B cell (primary cell): ENCODE measurements at regions not wholly inside any gene's neighbourhood (a gene's known extent, or its start where the extent isn't known, plus 50 kb on each side); places are given as distances from the start of the nearest gene placed in this dataset.

Source experiments
- ATAC-seq: fragments of 200-7000 bp; cut with Tn5 transposase; one replicate; pipeline ENCODE4 v1.10.0; 2021; ENCODE audit warnings: low read depth, mild to moderate bottlenecking, moderate number of reproducible peaks, moderate library complexity
- CTCF ChIA-PET: fragments of 350-600 bp; sonication (Branson Sonifier 250); formaldehyde crosslinking; loops from one replicate; lab custom pipeline; 2021; ENCODE audit warnings: antibody characterized with exemption, inconsistent platforms; lab: Charles Lee
- POLR2A ChIA-PET: fragments of 350-600 bp; sonication (Branson Sonifier 250); formaldehyde crosslinking; loops from one replicate; lab custom pipeline; 2021; ENCODE audit warnings: antibody characterized with exemption; lab: Charles Lee
- DNase-seq: peaks from one replicate; pipeline ENCODE4 v3.0.0; 2013
- H2AFZ ChIP-seq: 2 replicates; pipeline ENCODE4 v1.6.1; 2012; ENCODE audit warnings: mild to moderate bottlenecking, low read depth, low read length; ENCODE audit not compliant: insufficient read depth, poor library complexity, severe bottlenecking
- H3K27ac ChIP-seq, 2 donors: 1 replicate in 1 of 2; 2 replicates in 1 of 2; pipeline ENCODE4 v1.5.1; 2012 to 2013; ENCODE audit warnings: low read length in 2 of 2, mild to moderate bottlenecking in 2 of 2, moderate library complexity in 1 of 2
- H3K27me3 ChIP-seq, 4 experiments: fragments of 200-600 bp in 1 of 4; sonication (generic) in 1 of 4; replicated peaks in 1 of 4; 1 replicate in 2 of 4; 2 replicates in 2 of 4; pipeline versions ENCODE4 v1.6.1 to v1.7.0; 2013 to 2016; ENCODE audit warnings: low read length in 3 of 4, mild to moderate bottlenecking in 2 of 4, mixed read lengths in 1 of 4, moderate library complexity in 1 of 4; ENCODE audit not compliant: insufficient read depth in 4 of 4, control insufficient read depth in 3 of 4; ENCODE audit errors: control extremely low read depth in 1 of 4
- H3K36me3 ChIP-seq, 2 experiments: replicated peaks in 1 of 2; 1 replicate in 1 of 2; 2 replicates in 1 of 2; pipeline versions ENCODE4 v1.6.1 to v1.7.1; 2013; ENCODE audit warnings: low read length in 1 of 2; ENCODE audit not compliant: insufficient read depth in 2 of 2, control insufficient read depth in 1 of 2; ENCODE audit errors: control extremely low read depth in 1 of 2, extremely low read depth in 1 of 2
- H3K4me1 ChIP-seq, 2 donors: fragments of 200-600 bp in 1 of 2; sonication (generic) in 1 of 2; 1 replicate in 1 of 2; 2 replicates in 1 of 2; pipeline versions ENCODE4 v1.5.1 to v1.6.1; 2013 to 2017; ENCODE audit warnings: low read length in 2 of 2; ENCODE audit not compliant: control insufficient read depth in 2 of 2, insufficient read depth in 2 of 2
- H3K4me2 ChIP-seq: replicated peaks from 2 replicates; pipeline ENCODE3; 2012; ENCODE audit warnings: mild to moderate bottlenecking, low read depth, low read length; ENCODE audit not compliant: poor library complexity, severe bottlenecking
- H3K4me3 ChIP-seq, 5 experiments: fragments of 200-600 bp in 1 of 5; sonication (generic) in 1 of 5; 1 replicate in 3 of 5; 2 replicates in 2 of 5; pipeline versions ENCODE4 v1.5.1 to v1.7.0; 2011 to 2016; ENCODE audit warnings: low read length in 4 of 5, mild to moderate bottlenecking in 4 of 5, low read depth in 2 of 5, control low read depth in 1 of 5, moderate library complexity in 1 of 5; ENCODE audit not compliant: insufficient read depth in 1 of 5; ENCODE audit errors: control extremely low read depth in 1 of 5, extremely low read depth in 1 of 5
- H3K79me2 ChIP-seq: fragments of 200-600 bp; sonication (generic); one replicate; pipeline ENCODE4 v1.6.0; 2016; ENCODE audit warnings: low read length; ENCODE audit not compliant: control insufficient read depth, insufficient read depth
- H3K9ac ChIP-seq: fragments of 200-600 bp; sonication (generic); 2 replicates; pipeline ENCODE4 v1.6.1; 2017; ENCODE audit warnings: mild to moderate bottlenecking, low read length, moderate library complexity
- H3K9me3 ChIP-seq, 3 donors: one replicate each; pipeline versions ENCODE4 v1.6.1 to v1.7.1; 2013; ENCODE audit warnings: low read length in 2 of 3; ENCODE audit not compliant: control insufficient read depth in 2 of 3, insufficient read depth in 1 of 3; ENCODE audit errors: control extremely low read depth in 1 of 3
- H4K20me1 ChIP-seq: 2 replicates; pipeline ENCODE4 v1.6.0; 2012; ENCODE audit warnings: mild to moderate bottlenecking, low read length; ENCODE audit not compliant: insufficient read depth, control insufficient read depth, poor library complexity, severe bottlenecking
- H3K27ac Mint-ChIP-seq: one replicate; pipeline ENCODE4 v1.8.0; 2021; ENCODE audit warnings: mixed read lengths
- H3K27me3 Mint-ChIP-seq: one replicate; pipeline ENCODE4 v1.8.0; 2021; ENCODE audit warnings: mixed read lengths
- H3K4me1 Mint-ChIP-seq: one replicate; pipeline ENCODE4 v1.8.0; 2021; ENCODE audit warnings: mixed read lengths
- H3K4me3 Mint-ChIP-seq: one replicate; pipeline ENCODE4 v1.8.0; 2021; ENCODE audit warnings: mixed read lengths
- H3K9me3 Mint-ChIP-seq: one replicate; pipeline ENCODE4 v1.8.0; 2022; ENCODE audit warnings: mixed read lengths; ENCODE audit not compliant: insufficient read depth
- CTCF ChIP-seq: fragments of 200-600 bp; IDR thresholded peaks from one replicate; pipeline ENCODE4 v1.8.0; 2022; ENCODE audit warnings: antibody characterized with exemption, mild to moderate bottlenecking
- EZH2 ChIP-seq: IDR thresholded peaks from 2 replicates; pipeline ENCODE4 v1.6.1; 2012; ENCODE audit warnings: borderline replicate concordance, low read depth, mild to moderate bottlenecking, moderate library complexity, low read length; ENCODE audit not compliant: insufficient read depth, poor library complexity, severe bottlenecking
- WGBS: methylation state at CpG from one replicate; pipeline ENCODE4 v1.1.5; 2013; ENCODE audit warnings: missing lambda C conversion rate; ENCODE audit not compliant: insufficient coverage; 5-methylcytosine and 5-hydroxymethylcytosine counted together
- intact Hi-C: fragments of 100-400 bp; cut with micrococcal nuclease; formaldehyde crosslinking; loops from one replicate; pipeline ENCODE4 v1.10.0; 2022

DNA sequence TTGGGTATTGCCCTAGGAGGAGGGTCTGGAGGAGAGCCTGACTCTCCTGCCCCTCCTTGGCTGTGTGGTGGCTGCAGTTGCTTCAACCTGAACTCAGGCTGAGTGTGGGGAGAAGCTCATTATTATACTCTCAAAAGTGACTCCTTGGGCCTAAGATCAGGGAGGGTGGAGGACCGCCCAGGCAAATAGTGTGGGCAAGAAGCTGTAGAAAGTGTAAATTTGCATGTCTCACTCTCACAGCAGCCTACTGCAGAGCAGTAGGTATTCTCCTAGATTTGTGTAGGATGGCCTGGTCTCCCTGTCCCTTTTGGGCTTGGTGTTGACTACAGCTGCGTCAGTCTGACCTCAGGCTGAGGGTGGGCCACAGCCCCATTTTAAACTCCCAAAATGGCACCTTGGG is 156.1 kb downstream of the ZNF330 start:
- H3K9ac ChIP-seq, result no peak overlapping the region
- H3K4me1 Mint-ChIP-seq, result no peaks in the 10 kb centered on the region
- no peak for TF ChIP-seq EZH2
- no peak for TF ChIP-seq CTCF
- ATAC-seq (no peak), DNase-seq (no peak)
- no peak overlapping the region for H3K4me2 ChIP-seq
- no peaks in the 10 kb centered on the region for H4K20me1 ChIP-seq
- ChIA-PET CTCF (no interaction called here), POLR2A (no interaction called here)
- no peaks in the 10 kb centered on the region for H3K79me2 ChIP-seq
- peaks cover 0 to 8% (median 0%) of the 10 kb centered on the region in 3 donors for H3K9me3 ChIP-seq
- no peak overlapping the region for H3K4me3 Mint-ChIP-seq
- H3K36me3 ChIP-seq, result no peaks in the 10 kb centered on the region
- no peak overlapping the region for H3K27ac ChIP-seq
- H2AFZ ChIP-seq, result no peak overlapping the region
- peaks cover 5% of the 10 kb centered on the region for H3K27me3 Mint-ChIP-seq
- intact Hi-C loops, result no loop called here
- WGBS, result 80% methylated on average over 1 of the region's 2 CpGs
- H3K27me3 ChIP-seq, result peaks cover 0 to 3% (median 0%) of the 10 kb centered on the region in 4 experiments
- no peaks in the 10 kb centered on the region for H3K9me3 Mint-ChIP-seq
- H3K4me3 ChIP-seq, result no peak overlapping the region
- H3K4me1 ChIP-seq, result no peaks in the 10 kb centered on the region
- no peak overlapping the region for H3K27ac Mint-ChIP-seq

- H3K4me1 Mint-ChIP-seq, result no peaks in the 10 kb centered on the region
- ATAC-seq (no peak), DNase-seq (no peak)
- no peak overlapping the region for H3K4me3 Mint-ChIP-seq
- POLR2A ChIA-PET, result no interaction called here
- no peaks in the 10 kb centered on the region for H3K27me3 ChIP-seq
- no peaks in the 10 kb centered on the region for H3K36me3 ChIP-seq
- CTCF ChIA-PET, result no interaction called here
- TF ChIP-seq CTCF (no peak), EZH2 (no peak)
- no peaks in the 10 kb centered on the region for H4K20me1 ChIP-seq
- H3K27ac Mint-ChIP-seq, result no peak overlapping the region
- no peaks in the 10 kb centered on the region for H3K27me3 Mint-ChIP-seq
- H3K9me3 ChIP-seq, result no peaks in the 10 kb centered on the region
- intact Hi-C loops, result no loop called here
- peaks cover 2% of the 10 kb centered on the region for H3K9me3 Mint-ChIP-seq
- no CpG with 5 or more reads among the region's 2 CpGs for WGBS
- no peak overlapping the region for H3K4me3 ChIP-seq
- H3K9ac ChIP-seq, result no peak overlapping the region
- H3K4me1 ChIP-seq, result no peaks in the 10 kb centered on the region
- H3K79me2 ChIP-seq, result no peaks in the 10 kb centered on the region
- H3K4me2 ChIP-seq, result no peak overlapping the region
- no peak overlapping the region for H3K27ac ChIP-seq
- H2AFZ ChIP-seq, result no peak overlapping the region
These were observed 166.6 kb downstream of the ZNF330 start for GRCh38 chr4:141387299-141387698.
